ENCODE measurements at regions not wholly inside any gene's neighbourhood (a gene's known extent, or its start where the extent isn't known, plus 50 kb on each side); places are given as distances from the start of the nearest gene placed in this dataset.

- H4K20me1 ChIP-seq (ENCODE audit: insufficient read depth, low read length), result no peaks in the 10 kb centered on the region
- no peak for DNase-seq (ENCODE audit: low read depth)
- no peak overlapping the region for H3K4me3 ChIP-seq (ENCODE audit: insufficient read depth, low read depth, low read length)
- FAIRE-seq, result no peak
- no peak overlapping the region for H3K4me2 ChIP-seq (ENCODE audit: low read length)
- Mint-ChIP-seq H3K4me1 (ENCODE audit: low read depth, unreplicated experiment) (no peaks in the 10 kb centered on the region), H3K36me3 (ENCODE audit: low read depth, unreplicated experiment) (no peaks in the 10 kb centered on the region), H3K9me3 (ENCODE audit: unreplicated experiment) (no peaks in the 10 kb centered on the region), H3K27ac (ENCODE audit: unreplicated experiment) (no peak overlapping the region), H3K27me3 (ENCODE audit: low read depth, unreplicated experiment) (no peaks in the 10 kb centered on the region), H3K4me3 (ENCODE audit: unreplicated experiment) (no peak overlapping the region)
- no peak overlapping the region for H3K9ac ChIP-seq (ENCODE audit: low read length)
- H3K27me3 ChIP-seq (ENCODE audit: insufficient read depth, low read length), result no peaks in the 10 kb centered on the region
- H3K36me3 ChIP-seq (ENCODE audit: insufficient read depth, low read length), result no peaks in the 10 kb centered on the region
- H3K4me1 ChIP-seq (ENCODE audit: insufficient read depth, low read length), result no peaks in the 10 kb centered on the region
- H2AFZ ChIP-seq (ENCODE audit: low read depth, low read length), result no peak overlapping the region
- TF ChIP-seq CTCF (IDR thresholded peaks at IDR 0.05; ENCODE audit: insufficient read depth, low read depth, low read length) (no peak), EZH2 (IDR thresholded peaks at IDR 0.05; ENCODE audit: insufficient read depth, low read length) (no peak)
- H3K79me2 ChIP-seq (ENCODE audit: insufficient read depth, low read length), result no peaks in the 10 kb centered on the region
- H3K9me3 ChIP-seq (ENCODE audit: insufficient read depth, low read depth, low read length), result no peaks in the 10 kb centered on the region
- H3K27ac ChIP-seq (ENCODE audit: low read depth, low read length), result no peak overlapping the region
Measured at GRCh38 chr9:26148128-26148527, 469.9 kb upstream of the TUSC1 start.

DNA sequence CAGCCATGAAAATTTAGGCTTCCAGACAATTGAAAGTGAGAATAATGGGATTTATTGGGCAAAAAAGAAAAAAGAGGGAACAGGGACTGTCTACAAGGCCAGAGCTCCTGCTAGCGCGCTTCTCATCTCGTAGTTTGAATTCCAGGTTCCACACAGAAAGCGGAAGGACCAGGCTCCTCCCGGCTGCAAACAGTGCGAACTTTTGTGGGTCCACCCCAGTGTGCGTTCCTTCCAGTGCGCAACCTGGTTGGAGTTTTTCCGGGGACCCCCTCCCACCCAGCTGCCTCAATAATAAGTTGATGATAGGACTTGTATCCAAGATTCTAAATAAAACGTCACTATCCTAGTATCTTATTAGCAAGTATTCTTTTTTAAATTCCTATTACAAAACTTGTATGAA, 467.7 kb upstream of the TUSC1 start:
- H3K9ac ChIP-seq (ENCODE audit: low read length), result no peak overlapping the region
- FAIRE-seq (no peak), DNase-seq (ENCODE audit: low read depth) (no peak)
- H3K27me3 ChIP-seq (ENCODE audit: insufficient read depth, low read length), result no peaks in the 10 kb centered on the region
- H3K9me3 Mint-ChIP-seq (ENCODE audit: unreplicated experiment), result no peaks in the 10 kb centered on the region
- no peak overlapping the region for H3K4me3 Mint-ChIP-seq (ENCODE audit: unreplicated experiment)
- H3K36me3 Mint-ChIP-seq (ENCODE audit: low read depth, unreplicated experiment), result no peaks in the 10 kb centered on the region
- no peak overlapping the region for H3K27ac ChIP-seq (ENCODE audit: low read depth, low read length)
- H3K27ac Mint-ChIP-seq (ENCODE audit: unreplicated experiment), result no peak overlapping the region
- no peaks in the 10 kb centered on the region for H3K27me3 Mint-ChIP-seq (ENCODE audit: low read depth, unreplicated experiment)
- H3K9me3 ChIP-seq (ENCODE audit: insufficient read depth, low read depth, low read length), result no peaks in the 10 kb centered on the region
- no peaks in the 10 kb centered on the region for H4K20me1 ChIP-seq (ENCODE audit: insufficient read depth, low read length)
- no peaks in the 10 kb centered on the region for H3K36me3 ChIP-seq (ENCODE audit: insufficient read depth, low read length)
- TF ChIP-seq EZH2 (IDR thresholded peaks at IDR 0.05; ENCODE audit: insufficient read depth, low read length), result no peak
- TF ChIP-seq CTCF (IDR thresholded peaks at IDR 0.05; ENCODE audit: insufficient read depth, low read depth, low read length), result no peak
- no peak overlapping the region for H2AFZ ChIP-seq (ENCODE audit: low read depth, low read length)
- no peaks in the 10 kb centered on the region for H3K79me2 ChIP-seq (ENCODE audit: insufficient read depth, low read length)
- no peak overlapping the region for H3K4me3 ChIP-seq (ENCODE audit: insufficient read depth, low read depth, low read length)
- no peaks in the 10 kb centered on the region for H3K4me1 Mint-ChIP-seq (ENCODE audit: low read depth, unreplicated experiment)
- no peaks in the 10 kb centered on the region for H3K4me1 ChIP-seq (ENCODE audit: insufficient read depth, low read length)
- H3K4me2 ChIP-seq (ENCODE audit: low read length), result no peak overlapping the region

GRCh38 chr9:26142631-26143030, 464.4 kb upstream of the TUSC1 start:
- H3K9me3 Mint-ChIP-seq (ENCODE audit: unreplicated experiment), result no peaks in the 10 kb centered on the region
- DNase-seq (ENCODE audit: low read depth), result no peak
- Histone ChIP-seq H3K27me3 (ENCODE audit: insufficient read depth, low read length) (no peaks in the 10 kb centered on the region), H3K79me2 (ENCODE audit: insufficient read depth, low read length) (no peaks in the 10 kb centered on the region), H3K36me3 (ENCODE audit: insufficient read depth, low read length) (no peaks in the 10 kb centered on the region), H3K4me2 (ENCODE audit: low read length) (no peak overlapping the region), H3K4me1 (ENCODE audit: insufficient read depth, low read length) (no peaks in the 10 kb centered on the region), H3K9ac (ENCODE audit: low read length) (no peak overlapping the region), H3K4me3 (ENCODE audit: insufficient read depth, low read depth, low read length) (no peak overlapping the region), H3K27ac (ENCODE audit: low read depth, low read length) (no peak overlapping the region), H4K20me1 (ENCODE audit: insufficient read depth, low read length) (no peaks in the 10 kb centered on the region), H2AFZ (ENCODE audit: low read depth, low read length) (no peak overlapping the region), H3K9me3 (ENCODE audit: insufficient read depth, low read depth, low read length) (no peaks in the 10 kb centered on the region)
- H3K36me3 Mint-ChIP-seq (ENCODE audit: low read depth, unreplicated experiment), result no peaks in the 10 kb centered on the region
- no peak for FAIRE-seq
- H3K27me3 Mint-ChIP-seq (ENCODE audit: low read depth, unreplicated experiment), result no peaks in the 10 kb centered on the region
- H3K4me3 Mint-ChIP-seq (ENCODE audit: unreplicated experiment), result no peak overlapping the region
- TF ChIP-seq CTCF (IDR thresholded peaks at IDR 0.05; ENCODE audit: insufficient read depth, low read depth, low read length) (no peak), EZH2 (IDR thresholded peaks at IDR 0.05; ENCODE audit: insufficient read depth, low read length) (no peak)
- H3K4me1 Mint-ChIP-seq (ENCODE audit: low read depth, unreplicated experiment), result no peaks in the 10 kb centered on the region
- H3K27ac Mint-ChIP-seq (ENCODE audit: unreplicated experiment), result no peak overlapping the region
